Stimulated activated CD4-positive, alpha-beta T cell treated with anti-CD3 and anti-CD28 coated beads, Interleukin-4, amount 100 ng/mL, for 1 hour (primary cell): ENCODE measurements at regions not wholly inside any gene's neighbourhood (a gene's known extent, or its start where the extent isn't known, plus 50 kb on each side); places are given as distances from the start of the nearest gene placed in this dataset.

Source experiments
- DNase-seq: peaks from one replicate; pipeline ENCODE4 v3.0.0-alpha.2; 2020

DNA sequence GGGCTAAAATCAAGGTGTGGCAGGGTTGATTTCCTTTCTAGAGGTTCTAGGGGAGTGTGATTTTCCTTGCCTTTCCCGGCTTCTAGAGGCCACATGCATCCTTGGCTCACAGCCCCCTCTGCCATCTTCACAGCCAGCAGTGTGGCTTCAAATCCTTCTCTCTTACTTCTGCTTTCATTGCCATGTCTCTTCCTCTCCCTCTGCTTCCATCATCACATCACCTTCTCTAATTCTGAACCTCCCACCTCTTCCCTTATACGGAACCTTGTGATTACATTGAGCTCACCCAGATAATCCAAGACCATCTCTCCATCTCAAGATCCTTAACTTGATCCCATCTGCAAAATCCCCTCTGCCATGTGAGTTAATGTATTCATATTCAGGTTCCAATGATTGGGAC, 56.2 kb upstream of the RMDN2 start:
- DNase-seq, result no peak

- no peak for DNase-seq
Measured at GRCh38 chr2:37869304-37869703, 55.8 kb upstream of the RMDN2 start.

GRCh38 chr2:37869771-37870170, 55.3 kb upstream of the RMDN2 start:
- DNase-seq, result no peak

DNA sequence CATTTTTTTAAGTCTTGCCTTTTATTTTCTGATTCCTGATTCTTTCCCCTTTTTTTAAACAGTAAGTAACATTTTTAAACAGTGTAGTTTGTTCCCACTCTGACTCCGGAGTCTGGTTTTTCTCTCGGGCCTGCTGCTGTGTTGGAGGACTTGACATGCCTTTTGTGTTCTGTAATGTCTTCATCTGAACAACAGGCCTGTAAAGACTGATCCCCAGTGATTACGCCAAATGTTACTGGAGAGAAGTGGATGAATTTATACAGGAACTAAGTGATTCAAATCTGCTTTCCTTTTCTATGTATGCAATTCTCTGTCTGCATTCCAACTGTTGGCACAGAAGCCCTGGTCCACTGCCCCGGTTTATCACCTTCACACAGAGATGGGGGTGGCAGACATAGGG, 54.3 kb upstream of the RMDN2 start:
- DNase-seq, result no peak

GRCh38 chr2:37871456-37872191, 53.5 kb upstream of the RMDN2 start:
- DNase-seq, result no peak

- no peak for DNase-seq
Measured at GRCh38 chr2:37872192-37872750, 52.8 kb upstream of the RMDN2 start.

DNA sequence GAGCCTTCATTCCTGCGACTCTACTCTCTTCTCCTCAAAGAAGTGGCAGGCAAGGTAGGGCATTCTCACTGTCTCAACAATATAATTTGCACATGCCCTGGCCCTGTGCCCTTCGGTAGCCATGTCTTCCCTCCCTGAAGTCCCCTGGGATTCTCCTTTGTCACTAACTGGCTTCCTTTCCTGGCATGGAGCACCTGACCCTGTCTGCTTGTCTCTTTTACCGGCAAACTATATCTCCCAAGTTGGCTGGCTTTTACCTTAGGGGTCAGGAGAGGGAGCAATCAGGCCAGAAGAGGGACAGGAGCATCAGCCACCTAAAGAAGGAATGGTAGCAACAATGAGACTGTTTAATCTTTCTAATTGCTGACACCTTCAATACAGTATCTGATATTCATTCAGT, 51.9 kb upstream of the RMDN2 start:
- DNase-seq, result no peak

- DNase-seq, result no peak
Measured at GRCh38 chr2:37873749-37874330, 51.2 kb upstream of the RMDN2 start.

GRCh38 chr2:37874470-37874869, 50.6 kb upstream of the RMDN2 start:
- no peak for DNase-seq
